GM18519 (cell line): ENCODE measurements at regions not wholly inside any gene's neighbourhood (a gene's known extent, or its start where the extent isn't known, plus 50 kb on each side); places are given as distances from the start of the nearest gene placed in this dataset.
"Not testable (repeated sequence)": the region's sequence is repeated elsewhere in the genome, so short reads cannot be mapped to it uniquely, and the experiment has no call there.

ENCODE experiments used
- ATAC-seq: cut with Tn5 transposase; IDR thresholded peaks from one replicate; pipeline ENCODE4 v1.9.1; 2021; ENCODE audit warnings: mild to moderate bottlenecking, moderate library complexity; ENCODE audit not compliant: unreplicated experiment, low FRiP score

GRCh38 chr1:229000187-229000586 is 264.9 kb downstream of the RHOU start:
- ATAC-seq, result no peak

DNA sequence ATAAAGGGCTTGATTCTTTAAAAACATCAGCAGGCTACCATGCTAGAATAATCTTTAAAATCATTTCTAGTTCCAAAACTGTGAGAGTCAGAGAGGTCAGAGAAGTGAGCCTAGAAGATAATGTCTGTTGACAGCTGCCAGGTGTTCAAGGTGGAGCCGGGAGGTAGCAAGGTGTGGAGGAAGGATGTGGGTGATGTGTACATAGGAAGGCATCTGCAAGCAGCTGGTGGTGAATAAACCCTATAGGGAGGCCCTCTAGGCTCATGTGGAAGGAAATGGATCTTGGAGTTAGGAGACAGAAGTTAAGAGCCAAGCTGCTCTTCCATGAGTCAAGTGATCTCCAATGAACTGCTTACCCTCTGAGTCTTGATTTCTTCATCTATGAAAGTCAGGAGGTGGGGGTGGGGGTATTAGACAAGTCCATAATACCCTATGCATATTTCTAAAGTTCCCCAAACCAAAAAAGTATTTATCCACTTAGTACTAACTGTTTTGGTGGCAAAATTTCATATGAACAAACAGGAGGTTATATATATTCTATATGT is 266.3 kb downstream of the RHOU start:
- no peak for ATAC-seq

GRCh38 chr1:229002037-229002436 is 266.8 kb downstream of the RHOU start:
- no peak for ATAC-seq

- no peak for ATAC-seq
These were observed 267.2 kb downstream of the RHOU start for GRCh38 chr1:229002451-229002960.

- no peak for ATAC-seq
These were observed 267.5 kb upstream of the RAB4A start for GRCh38 chr1:229003233-229004031.

- ATAC-seq, result no peak
These were observed 266.7 kb upstream of the RAB4A start for GRCh38 chr1:229004066-229004833.

GRCh38 chr1:229005097-229005496 is 265.8 kb upstream of the RAB4A start:
- ATAC-seq, result no peak

- ATAC-seq, result no peak
These were observed 265.4 kb upstream of the RAB4A start for GRCh38 chr1:229005556-229005955.

GRCh38 chr1:229006121-229006870 is 264.6 kb upstream of the RAB4A start:
- ATAC-seq, result no peak

GRCh38 chr1:229007167-229007566 is 263.7 kb upstream of the RAB4A start:
- no peak for ATAC-seq

DNA sequence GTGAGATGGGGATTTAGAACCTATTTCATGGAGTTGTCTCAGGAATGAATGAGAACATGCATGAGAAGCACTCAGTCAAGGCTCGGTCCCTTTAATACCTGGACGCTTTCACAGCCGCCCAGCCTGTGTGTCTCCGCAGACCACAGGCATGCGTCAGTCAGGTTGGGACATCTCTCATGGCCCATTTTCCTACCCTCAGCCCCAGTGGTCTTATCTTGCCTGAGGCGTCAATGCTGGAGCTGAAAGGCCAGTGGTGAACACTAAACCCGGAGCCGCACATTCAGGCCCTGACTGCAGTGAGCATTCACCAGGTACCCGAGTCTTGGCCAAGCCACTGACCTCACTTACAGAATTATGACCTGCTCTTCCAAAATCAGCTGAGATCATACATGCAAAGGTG is 263.2 kb upstream of the RAB4A start:
- no peak for ATAC-seq

DNA sequence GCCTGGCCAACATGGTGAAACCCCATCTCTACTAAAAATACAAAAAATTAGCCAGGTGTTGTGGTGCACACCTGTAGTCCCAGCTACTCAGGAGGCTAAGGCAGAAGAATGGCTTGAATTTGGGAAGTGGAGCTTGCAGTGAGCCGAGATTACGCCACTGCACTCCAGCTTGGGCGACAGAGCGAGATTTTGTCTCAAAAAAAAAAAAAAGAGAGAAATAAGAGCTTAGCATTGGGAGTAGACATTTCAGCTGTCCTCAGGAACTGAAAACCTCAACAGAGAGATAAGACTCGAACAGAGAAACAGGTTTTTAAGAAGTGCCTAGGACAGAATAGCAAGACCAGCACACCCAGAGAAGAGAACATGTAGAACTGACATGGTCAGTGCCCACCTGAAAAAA is 262.6 kb upstream of the RAB4A start:
- ATAC-seq, result not testable (repeated sequence)

GRCh38 chr1:229011022-229011421 is 259.9 kb upstream of the RAB4A start:
- ATAC-seq, result no peak

GRCh38 chr1:229012823-229013222 is 258.1 kb upstream of the RAB4A start:
- no peak for ATAC-seq

- no peak for ATAC-seq
These were observed 256.9 kb upstream of the RAB4A start for GRCh38 chr1:229013981-229014380.

DNA sequence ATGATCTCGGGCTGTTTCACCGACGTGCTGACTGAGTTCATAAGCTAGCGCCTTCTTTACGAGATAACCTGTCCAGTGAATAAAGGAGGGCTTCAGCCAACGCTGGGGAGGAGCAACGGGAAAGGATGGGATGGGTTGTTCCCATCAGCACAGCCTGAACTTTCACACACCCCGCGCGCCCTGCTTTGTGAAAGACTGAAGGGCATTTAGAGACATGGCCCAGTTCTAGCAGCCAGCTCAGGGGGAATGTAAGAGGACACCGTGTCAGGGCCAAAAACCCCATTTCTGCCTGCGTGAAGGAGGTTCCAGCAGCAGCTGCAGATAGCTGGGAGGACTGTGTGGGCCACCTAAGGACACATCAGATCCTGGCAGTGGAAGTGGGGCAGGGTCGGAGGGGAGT is 255.1 kb upstream of the RAB4A start:
- no peak for ATAC-seq

DNA sequence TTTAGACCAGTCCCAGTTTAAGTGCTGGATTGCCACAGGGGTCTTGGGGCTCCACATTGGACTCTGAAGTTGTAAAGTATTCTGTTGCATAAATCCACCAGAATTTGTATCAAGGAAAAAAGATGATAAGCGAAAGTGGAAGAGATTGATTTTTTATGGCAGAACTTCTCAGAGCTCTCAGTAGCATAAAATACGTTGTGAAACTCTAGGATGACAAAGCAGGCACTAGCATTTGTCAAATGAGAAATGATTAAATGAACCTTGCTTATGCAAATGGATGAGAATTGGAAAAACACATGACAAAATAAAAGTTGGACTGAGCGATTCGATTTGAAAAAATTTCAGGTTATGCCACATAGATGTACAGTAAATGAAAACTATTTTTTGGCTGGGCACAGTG is 253.8 kb upstream of the RAB4A start:
- ATAC-seq, result no peak

- no peak for ATAC-seq
These were observed 252.1 kb upstream of the RAB4A start for GRCh38 chr1:229018674-229019295.

GRCh38 chr1:229019663-229020271 is 251.1 kb upstream of the RAB4A start:
- ATAC-seq, result no peak

DNA sequence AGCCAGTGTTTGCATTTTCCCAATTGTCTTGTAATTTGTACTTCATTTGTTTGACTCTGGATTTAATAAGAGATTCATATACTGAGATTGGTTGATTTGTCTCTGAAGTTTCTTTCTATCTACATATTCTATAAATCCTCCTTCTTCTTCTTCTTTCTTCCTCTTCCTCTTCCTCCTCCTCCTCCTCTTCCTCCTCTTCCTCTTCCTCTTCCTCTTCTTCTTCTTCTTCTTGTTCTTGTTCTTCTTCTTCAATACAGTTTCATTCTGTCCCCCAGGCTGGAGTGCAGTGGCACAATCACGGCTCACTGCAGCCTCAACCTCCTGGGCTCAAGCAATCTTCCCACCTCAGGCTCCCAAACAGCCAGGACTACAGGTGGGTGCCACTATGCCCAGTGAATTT is 249.9 kb upstream of the RAB4A start:
- not testable (repeated sequence) for ATAC-seq
